ENCODE measurements at regions not wholly inside any gene's neighbourhood (a gene's known extent, or its start where the extent isn't known, plus 50 kb on each side); places are given as distances from the start of the nearest gene placed in this dataset.
A peak's percentile ranks its signal among the peaks of the same experiment; 100 is the strongest.

GRCh38 chr3:43155464-43156121, 49.7 kb upstream of the POMGNT2 start:
- no peak for DNase-seq
- H3K4me3 ChIP-seq (ENCODE audit: low read length in 2 of 2): no peak overlapping the region
- no peak overlapping the region for H3K27ac ChIP-seq (ENCODE audit: low read depth, low read length)
- Mint-ChIP-seq H3K4me1 (peaks cover 0 to 10% (median 5%) of the 10 kb centered on the region in 4 donors), H3K9me3 (no peaks in the 10 kb centered on the region), H3K36me3 (no peaks in the 10 kb centered on the region), H3K27ac (peak overlapping the region in 1 of 7 donors; percentile 76), H3K4me3 (no peak overlapping the region), H3K27me3 (no peaks in the 10 kb centered on the region)
- CTCF ChIA-PET (ENCODE audit: partially characterized antibody): no interaction called here
- POLR2A ChIA-PET (ENCODE audit: partially characterized antibody): no interaction called here
- H3K36me3 ChIP-seq (ENCODE audit: insufficient read depth, low read length): no peaks in the 10 kb centered on the region
- H3K27me3 ChIP-seq (ENCODE audit: insufficient read depth, low read length): no peaks in the 10 kb centered on the region
- no peaks in the 10 kb centered on the region for H3K9me3 ChIP-seq (ENCODE audit: control insufficient read depth in 1 of 2, low read length in 2 of 2)
- no peaks in the 10 kb centered on the region for H3K4me1 ChIP-seq (ENCODE audit: insufficient read depth, low read length)
- intact Hi-C loops (cut with micrococcal nuclease): no loop called here

All from CD4-positive, alpha-beta memory T cell (primary cell).